COLO668 (cell line): ENCODE measurements at regions not wholly inside any gene's neighbourhood (a gene's known extent, or its start where the extent isn't known, plus 50 kb on each side); places are given as distances from the start of the nearest gene placed in this dataset.
A peak's percentile ranks its signal among the peaks of the same experiment; 100 is the strongest.

Experiments used
- DNase-seq: peaks from one replicate; lab custom pipeline; 2025; ENCODE audit not compliant: unreplicated experiment; lab: John Stamatoyannopoulos, UW

DNA sequence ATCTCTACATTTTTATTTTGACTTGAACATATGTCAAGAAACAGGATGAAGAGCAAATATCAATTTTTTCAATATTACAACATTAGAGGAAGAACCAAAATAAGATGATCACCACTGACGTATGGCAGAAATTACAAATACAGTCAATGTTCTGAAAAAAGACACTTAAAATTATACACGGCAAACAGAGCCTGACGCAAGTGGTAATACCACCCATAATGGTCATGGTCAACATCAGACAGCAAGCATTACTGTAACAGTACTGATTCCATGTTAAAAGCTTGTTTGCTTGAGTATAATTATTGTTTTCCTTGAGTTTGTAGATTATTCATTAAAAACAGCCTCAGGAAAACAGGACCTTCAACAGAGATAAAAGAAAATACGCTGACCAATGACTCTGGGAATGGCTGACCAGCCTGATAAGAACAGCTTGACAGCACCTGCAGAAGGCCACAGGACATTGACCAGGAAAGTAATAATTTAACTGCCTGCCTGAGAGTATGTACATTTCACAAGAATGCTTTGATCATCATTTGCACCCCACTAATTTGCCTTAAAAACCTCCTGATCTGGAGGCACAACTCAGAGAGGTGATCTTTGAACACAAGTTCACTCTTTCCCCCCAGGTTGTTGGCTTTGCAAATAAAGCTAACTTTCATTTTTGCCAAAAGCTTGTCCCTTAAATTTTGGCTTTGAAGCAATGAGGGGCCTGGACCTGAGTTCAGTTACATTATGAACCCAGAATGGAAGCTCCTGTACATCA is 187.3 kb downstream of the IPO8 start:
- no peak for DNase-seq

GRCh38 chr12:30507576-30507975 is 188.1 kb downstream of the IPO8 start:
- DNase-seq: no peak

DNA sequence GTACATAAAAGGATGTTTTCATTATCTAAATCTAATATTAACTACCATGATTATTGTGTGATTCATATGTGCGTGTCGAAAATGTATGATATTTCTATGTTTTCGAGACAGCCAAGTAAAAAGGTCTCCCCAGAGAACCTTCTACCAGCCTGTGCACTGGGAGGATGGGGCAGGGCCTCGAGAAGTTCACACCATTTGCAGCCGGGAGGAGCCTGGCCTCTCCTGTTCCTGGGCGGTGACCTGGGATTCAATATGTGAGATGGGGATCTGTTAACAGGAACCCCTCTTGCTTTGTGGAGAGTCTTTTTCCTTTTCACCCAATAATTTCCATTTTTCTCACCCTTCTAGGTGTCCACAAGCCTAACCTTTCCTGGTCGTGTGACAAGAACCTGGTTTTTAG is 189.3 kb downstream of the IPO8 start:
- DNase-seq: no peak

- DNase-seq: no peak
Observed at GRCh38 chr12:30501718-30502117, 194.0 kb downstream of the IPO8 start.

DNA sequence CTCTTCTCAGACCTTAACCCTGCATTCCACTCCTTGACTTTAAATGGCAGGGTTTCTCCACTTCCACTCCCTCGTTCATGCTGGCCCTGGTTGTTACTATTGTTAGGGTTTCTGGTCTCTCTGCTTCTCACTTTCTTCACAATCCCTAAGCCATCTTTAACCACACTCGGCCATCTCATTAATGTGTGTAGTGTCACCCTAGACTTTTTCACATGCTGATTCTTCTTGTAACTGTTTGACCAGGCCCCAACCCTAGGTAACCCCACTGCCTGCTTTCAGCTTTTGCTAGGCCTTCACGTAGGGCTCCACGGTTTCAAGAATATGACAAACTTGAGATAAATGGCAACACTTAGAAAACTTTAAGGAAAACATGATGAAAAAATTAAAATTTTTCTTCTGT is 195.1 kb downstream of the IPO8 start:
- DNase-seq: no peak

GRCh38 chr12:30485230-30485890 is 210.3 kb downstream of the IPO8 start:
- no peak for DNase-seq

- DNase-seq: no peak
Observed at GRCh38 chr12:30484658-30485057, 211.0 kb downstream of the IPO8 start.

GRCh38 chr12:30482650-30483049 is 213.0 kb downstream of the IPO8 start:
- no peak for DNase-seq

DNA sequence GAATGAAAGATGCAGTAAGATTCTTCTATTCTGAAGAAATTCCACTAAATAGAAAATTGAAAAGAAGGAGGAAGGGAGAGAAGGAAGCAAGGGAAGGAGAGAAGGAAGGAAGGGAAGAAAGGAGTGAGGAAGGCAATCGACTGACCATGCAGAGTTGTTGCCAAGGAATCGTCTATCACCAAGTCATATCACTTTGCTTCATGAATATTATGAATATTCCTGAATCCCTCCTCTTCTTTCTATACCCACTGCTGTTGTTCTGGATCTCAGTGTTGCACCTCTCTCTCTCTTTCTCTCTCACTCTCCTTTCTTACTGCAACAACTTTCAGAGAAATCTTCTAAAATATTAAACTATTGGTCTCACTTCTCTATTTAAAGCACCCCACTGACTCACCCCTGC is 222.4 kb downstream of the IPO8 start:
- DNase-seq: no peak

GRCh38 chr12:30466093-30466585 is 229.5 kb downstream of the IPO8 start:
- no peak for DNase-seq

DNA sequence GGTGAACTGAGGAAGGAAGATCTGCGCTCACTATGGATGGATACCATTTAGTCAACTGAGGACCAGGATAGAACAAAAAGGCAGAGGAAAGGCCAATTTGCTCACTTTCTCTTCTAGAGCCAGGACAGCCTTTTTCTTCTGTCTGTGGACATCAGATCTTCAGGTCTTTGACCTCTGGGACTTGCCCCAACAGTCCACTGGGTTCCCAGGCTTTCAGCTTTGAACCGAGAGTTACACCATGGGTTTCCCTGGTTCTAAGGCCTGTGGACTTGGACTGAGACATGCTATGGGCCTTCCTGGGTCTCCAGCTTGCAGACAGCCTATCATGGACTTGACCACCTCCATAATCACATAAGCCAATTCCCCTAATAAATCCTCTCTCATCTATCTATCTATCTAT is 232.0 kb downstream of the IPO8 start:
- no peak for DNase-seq

- no peak for DNase-seq
Observed at GRCh38 chr12:30462249-30462648, 233.4 kb downstream of the IPO8 start.

DNA sequence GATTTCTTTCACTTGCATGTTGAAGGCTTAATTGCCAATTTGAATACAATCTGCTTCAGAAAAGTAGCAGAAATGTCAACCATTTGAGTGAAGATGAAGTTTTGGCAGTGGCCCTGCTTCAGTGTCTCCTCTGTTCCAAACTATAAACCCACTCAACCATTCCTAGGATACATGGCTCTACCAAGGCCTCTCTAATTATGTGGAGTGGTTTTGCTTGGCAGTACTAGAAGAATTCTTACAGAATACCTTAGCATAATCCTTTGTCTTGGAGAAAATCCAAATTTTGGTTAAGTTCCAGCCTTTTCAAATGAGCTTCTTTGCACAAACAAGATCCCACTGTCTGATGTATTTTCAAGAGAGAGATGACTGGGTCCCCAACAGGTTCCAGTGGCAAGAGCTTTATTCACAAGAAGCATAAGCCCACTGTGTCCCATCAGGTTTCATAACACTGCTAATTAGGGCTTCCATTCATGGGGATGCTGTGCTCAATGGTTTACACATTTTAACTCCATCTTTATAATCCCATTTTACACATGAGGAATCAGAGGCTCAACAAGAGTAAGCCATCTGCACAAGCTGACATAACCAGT is 234.5 kb downstream of the IPO8 start:
- DNase-seq: no peak

- no peak for DNase-seq
Observed at GRCh38 chr12:30458453-30458852, 237.2 kb downstream of the IPO8 start.

DNA sequence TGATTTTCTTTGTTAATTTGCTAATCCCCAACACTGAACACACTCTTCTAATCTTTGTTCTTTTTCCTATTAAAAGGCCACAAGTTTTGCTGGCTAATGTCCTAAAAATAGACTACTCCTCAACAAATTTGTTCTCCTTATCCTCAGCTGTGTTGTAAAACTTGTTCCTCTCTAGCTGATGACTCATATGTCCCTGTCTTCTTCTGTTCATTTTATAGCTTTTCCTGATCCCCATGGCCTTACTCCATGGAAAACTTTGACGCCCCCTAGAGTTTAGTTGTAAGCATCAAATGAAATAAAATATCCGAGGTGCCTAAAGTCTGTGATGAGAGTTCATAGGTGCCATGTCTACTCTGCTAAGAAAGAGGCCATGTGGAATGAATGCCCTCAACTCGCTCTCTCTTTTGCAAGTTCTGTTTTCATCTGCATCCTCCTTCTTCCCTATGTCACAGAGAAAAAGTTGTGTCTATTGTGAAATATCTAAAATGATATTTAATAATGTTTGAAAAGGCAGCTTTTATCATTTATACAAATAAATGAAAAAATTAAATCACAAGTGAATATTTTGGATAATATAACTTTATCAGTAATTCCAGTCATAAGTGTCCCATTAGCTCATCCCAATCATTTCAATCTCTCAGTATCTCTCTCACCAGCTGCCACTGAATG is 237.9 kb downstream of the IPO8 start:
- DNase-seq: no peak

DNA sequence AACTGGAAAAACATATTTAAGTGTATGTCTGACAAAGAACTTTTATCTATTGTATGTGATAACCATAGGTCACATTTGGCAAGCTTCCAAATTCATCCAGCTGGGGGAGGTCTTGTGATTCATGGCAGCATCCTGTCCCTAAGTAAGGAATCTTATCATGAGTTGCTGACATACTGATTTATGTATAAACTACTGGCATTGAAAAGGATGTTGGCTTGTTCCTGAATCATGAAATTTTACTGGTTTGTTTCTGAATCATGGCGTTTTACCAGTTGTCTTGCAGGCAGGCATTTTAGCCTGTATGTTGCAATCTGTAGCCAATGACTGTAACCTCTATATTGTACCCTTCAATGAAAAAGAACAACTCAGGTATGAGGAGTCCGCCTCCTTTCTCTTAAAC is 244.8 kb downstream of the IPO8 start:
- peak; percentile 46 for DNase-seq

DNA sequence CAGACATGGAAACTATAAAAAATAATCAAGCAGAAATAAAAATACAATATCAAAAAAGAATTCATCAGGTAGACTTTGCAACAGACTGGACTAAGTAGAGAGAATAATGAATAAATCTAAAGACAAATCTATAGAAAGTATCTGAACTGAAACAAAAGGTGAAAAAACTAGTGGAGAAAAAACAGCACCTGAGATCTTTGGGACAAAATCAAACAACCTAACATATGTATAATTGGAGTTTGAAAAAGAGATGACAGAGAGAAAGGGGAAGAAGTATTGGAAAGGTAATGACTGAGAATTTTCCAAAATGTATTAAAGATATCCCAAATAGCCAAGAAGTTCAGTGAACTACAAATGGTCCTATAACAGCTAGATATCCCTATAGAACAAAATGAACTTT is 245.4 kb downstream of the IPO8 start:
- DNase-seq: no peak

GRCh38 chr12:30448038-30448437 is 247.6 kb downstream of the IPO8 start:
- no peak for DNase-seq

- no peak for DNase-seq
Observed at GRCh38 chr12:30447061-30447750, 248.5 kb downstream of the IPO8 start.

- no peak for DNase-seq
Observed at GRCh38 chr12:30442461-30442860, 253.2 kb downstream of the IPO8 start.
